ENCODE measurements at regions not wholly inside any gene's neighbourhood (a gene's known extent, or its start where the extent isn't known, plus 50 kb on each side); places are given as distances from the start of the nearest gene placed in this dataset.

GRCh38 chr15:47291767-47292166, 425.5 kb upstream of the SEMA6D start:
- H2BK5ac ChIP-seq (ENCODE audit: low read depth, low read length) = no peak overlapping the region
- no peak overlapping the region for H3K4me3 ChIP-seq (ENCODE audit: extremely low read depth in 1 of 4, insufficient read depth in 2 of 4, low read depth in 3 of 4, low read length in 4 of 4)
- no peak overlapping the region for H2BK12ac ChIP-seq (ENCODE audit: low read depth, low read length)
- H3K27ac ChIP-seq (ENCODE audit: low read depth, low read length) = no peak overlapping the region
- H4K8ac ChIP-seq (ENCODE audit: extremely low read depth, insufficient read depth, low read length) = no peak overlapping the region
- H4K5ac ChIP-seq (ENCODE audit: insufficient read length, low read depth, low read length) = no peak overlapping the region
- no peak overlapping the region for H2BK15ac ChIP-seq (ENCODE audit: low read length)
- H3K4me1 ChIP-seq (replicated peaks in 1 of 4; ENCODE audit: control insufficient read depth in 3 of 4, insufficient read depth in 4 of 4, low read length in 3 of 4) = no peaks in the 10 kb centered on the region
- H3K36me3 ChIP-seq (ENCODE audit: control insufficient read depth in 2 of 4, insufficient read depth in 4 of 4, low read length in 3 of 4) = no peaks in the 10 kb centered on the region
- ChIA-PET CTCF (ENCODE audit: partially characterized antibody) (no interaction called here), POLR2A (ENCODE audit: partially characterized antibody) (no interaction called here)
- H3K14ac ChIP-seq (ENCODE audit: insufficient read length) = no peak overlapping the region
- H3K56ac ChIP-seq (replicated peaks; ENCODE audit: insufficient read length, low read depth, low read length) = no peak overlapping the region
- H3K4ac ChIP-seq (replicated peaks; ENCODE audit: insufficient read length, low read depth, low read length) = no peak overlapping the region
- H3K23ac ChIP-seq (ENCODE audit: insufficient read length) = no peak overlapping the region
- H3K18ac ChIP-seq (ENCODE audit: extremely low read depth, low read length) = no peak overlapping the region
- H4K20me1 ChIP-seq (replicated peaks in 1 of 2; ENCODE audit: control insufficient read depth in 1 of 2, insufficient read depth in 2 of 2, low read length in 2 of 2) = no peaks in the 10 kb centered on the region
- no peak overlapping the region for H3K4me2 ChIP-seq (ENCODE audit: insufficient read depth in 1 of 2, low read depth in 2 of 2, low read length in 2 of 2)
- no peak for FAIRE-seq
- H3K9ac ChIP-seq (replicated peaks in 1 of 4; ENCODE audit: extremely low read depth in 1 of 4, low read depth in 3 of 4, low read length in 3 of 4) = no peak overlapping the region
- H3K23me2 ChIP-seq (ENCODE audit: low read depth, low read length) = no peaks in the 10 kb centered on the region
- H2BK20ac ChIP-seq (ENCODE audit: low read length) = no peak overlapping the region
- no peaks in the 10 kb centered on the region for H3K9me3 ChIP-seq (ENCODE audit: insufficient read depth in 2 of 2, low read depth in 1 of 2, low read length in 1 of 2)
- no peaks in the 10 kb centered on the region for H3K79me1 ChIP-seq (ENCODE audit: low read depth, low read length)
- H3K27me3 ChIP-seq (replicated peaks in 1 of 4; ENCODE audit: control insufficient read depth in 3 of 4, extremely low read depth in 1 of 4, insufficient read depth in 3 of 4, low read length in 3 of 4) = peaks cover 0 to 1% (median 0%) of the 10 kb centered on the region in 4 experiments; a peak in 1 of 7 replicates
- no peak for DNase-seq (ENCODE audit: low read depth in 1 of 2, low spot score in 2 of 2)
- no peak overlapping the region for H4K91ac ChIP-seq (replicated peaks; ENCODE audit: insufficient read length, low read length)
- no peak overlapping the region for H2AK5ac ChIP-seq (ENCODE audit: low read depth, low read length)
- H3K79me2 ChIP-seq (ENCODE audit: control insufficient read depth in 1 of 2, insufficient read depth in 2 of 2, low read length in 2 of 2) = no peaks in the 10 kb centered on the region
- H2AFZ ChIP-seq (ENCODE audit: low read length) = no peak overlapping the region
- 88% methylated on average over 2 of the region's 2 CpGs; no CpG with 5 or more reads in 1 of the 2 experiments for WGBS, 2 experiments (ENCODE audit: extremely low coverage in 1 of 2, insufficient coverage in 1 of 2, insufficient read length in 1 of 2, insufficient replicate concordance in 2 of 2, low coverage in 1 of 2, low lambda C conversion rate in 2 of 2, missing lambda C conversion rate in 1 of 2)
- no peak overlapping the region for H2BK120ac ChIP-seq (replicated peaks; ENCODE audit: low read depth, low read length)
- no peak for TF ChIP-seq POLR2AphosphoS5 (IDR thresholded peaks at IDR 0.05; ENCODE audit: low read depth, low read length)
- no peak for TF ChIP-seq ASH2L (IDR thresholded peaks at IDR 0.05; ENCODE audit: low read length)
- no peak for TF ChIP-seq SUZ12 (IDR thresholded peaks at IDR 0.05; ENCODE audit: low read length)
- TF ChIP-seq EGR1 (IDR thresholded peaks at IDR 0.05; ENCODE audit: borderline replicate concordance, low read depth, low read length) = no peak
- TF ChIP-seq, protein P1, sequence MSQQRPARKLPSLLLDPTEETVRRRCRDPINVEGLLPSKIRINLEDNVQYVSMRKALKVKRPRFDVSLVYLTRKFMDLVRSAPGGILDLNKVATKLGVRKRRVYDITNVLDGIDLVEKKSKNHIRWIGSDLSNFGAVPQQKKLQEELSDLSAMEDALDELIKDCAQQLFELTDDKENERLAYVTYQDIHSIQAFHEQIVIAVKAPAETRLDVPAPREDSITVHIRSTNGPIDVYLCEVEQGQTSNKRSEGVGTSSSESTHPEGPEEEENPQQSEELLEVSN (IDR thresholded peaks at IDR 0.05) = no peak
- no peak for TF ChIP-seq RAD21 (IDR thresholded peaks at IDR 0.05 in 1 of 2, conservative IDR thresholded peaks at IDR 0.05 in 1 of 2; ENCODE audit: low read depth in 2 of 2, low read length in 2 of 2)
- TF ChIP-seq SP1 (IDR thresholded peaks at IDR 0.05; ENCODE audit: low read depth, low read length) = no peak
- no peak for TF ChIP-seq FOSL1 (IDR thresholded peaks at IDR 0.05; ENCODE audit: insufficient read depth, low read depth, low read length)
- TF ChIP-seq TEAD4 (IDR thresholded peaks at IDR 0.05; ENCODE audit: low read depth, low read length) = no peak
- TF ChIP-seq, protein P2, sequence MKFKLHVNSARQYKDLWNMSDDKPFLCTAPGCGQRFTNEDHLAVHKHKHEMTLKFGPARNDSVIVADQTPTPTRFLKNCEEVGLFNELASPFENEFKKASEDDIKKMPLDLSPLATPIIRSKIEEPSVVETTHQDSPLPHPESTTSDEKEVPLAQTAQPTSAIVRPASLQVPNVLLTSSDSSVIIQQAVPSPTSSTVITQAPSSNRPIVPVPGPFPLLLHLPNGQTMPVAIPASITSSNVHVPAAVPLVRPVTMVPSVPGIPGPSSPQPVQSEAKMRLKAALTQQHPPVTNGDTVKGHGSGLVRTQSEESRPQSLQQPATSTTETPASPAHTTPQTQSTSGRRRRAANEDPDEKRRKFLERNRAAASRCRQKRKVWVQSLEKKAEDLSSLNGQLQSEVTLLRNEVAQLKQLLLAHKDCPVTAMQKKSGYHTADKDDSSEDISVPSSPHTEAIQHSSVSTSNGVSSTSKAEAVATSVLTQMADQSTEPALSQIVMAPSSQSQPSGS (IDR thresholded peaks at IDR 0.05; ENCODE audit: low read length) = no peak
- no peak for TF ChIP-seq TCF12 (IDR thresholded peaks at IDR 0.05; ENCODE audit: low read depth, low read length)
- TF ChIP-seq POU5F1 (IDR thresholded peaks at IDR 0.05; ENCODE audit: low read depth, low read length) = no peak
- TF ChIP-seq SP2 (IDR thresholded peaks at IDR 0.05; ENCODE audit: low read length) = no peak
- no peak for TF ChIP-seq CBX5 (IDR thresholded peaks at IDR 0.05; ENCODE audit: low read depth, low read length)

Measured in H1 (cell line).